Lung (tissue), 11 donors: ENCODE measurements at regions not wholly inside any gene's neighbourhood (a gene's known extent, or its start where the extent isn't known, plus 50 kb on each side); places are given as distances from the start of the nearest gene placed in this dataset.
A peak's percentile ranks its signal among the peaks of the same experiment; 100 is the strongest.

ENCODE experiments used
- ATAC-seq: fragments of 200-7000 bp; cut with Tn5 transposase; one replicate; pipeline ENCODE4 v1.9.1; 2020; ENCODE audit warnings: moderate number of reproducible peaks; ENCODE audit not compliant: insufficient read depth, low FRiP score
- DNase-seq, 3 donors: peaks; one replicate each; pipeline ENCODE4 v3.0.0-alpha.2; 2013 to 2017
- H3K27ac ChIP-seq, 2 donors: one replicate each; pipeline ENCODE4 v1.5.1; 2013; ENCODE audit warnings: mild to moderate bottlenecking in 2 of 2, moderate library complexity in 2 of 2, control low read depth in 1 of 2, inconsistent platforms in 1 of 2, low read depth in 1 of 2, low read length in 1 of 2
- H3K27me3 ChIP-seq, 3 donors: one replicate each; pipeline ENCODE4 v1.5.1; 2013; ENCODE audit warnings: low read length in 2 of 3; ENCODE audit not compliant: control insufficient read depth in 3 of 3, insufficient read depth in 3 of 3
- H3K36me3 ChIP-seq, 4 donors: one replicate each; pipeline ENCODE4 v1.5.1; 2013; ENCODE audit warnings: low read length in 4 of 4, mild to moderate bottlenecking in 1 of 4, moderate library complexity in 1 of 4; ENCODE audit not compliant: control insufficient read depth in 4 of 4, insufficient read depth in 4 of 4
- H3K4me1 ChIP-seq, 5 donors: one replicate each; pipeline ENCODE4 v1.5.1; 2013; ENCODE audit warnings: low read length in 5 of 5, mild to moderate bottlenecking in 2 of 5, moderate library complexity in 1 of 5; ENCODE audit not compliant: control insufficient read depth in 5 of 5, insufficient read depth in 5 of 5
- H3K4me3 ChIP-seq: one replicate; pipeline ENCODE4 v1.5.1; 2013; ENCODE audit warnings: mild to moderate bottlenecking, control low read depth, moderate library complexity
- H3K9ac ChIP-seq, 2 donors: one replicate each; pipeline ENCODE4 v1.5.1; 2013; ENCODE audit warnings: low read length in 2 of 2, control low read depth in 1 of 2; ENCODE audit not compliant: insufficient read depth in 1 of 2
- H3K9me3 ChIP-seq, 4 donors: one replicate each; pipeline ENCODE4 v1.5.1; 2013; ENCODE audit warnings: low read length in 3 of 4, mild to moderate bottlenecking in 1 of 4, moderate library complexity in 1 of 4; ENCODE audit not compliant: control insufficient read depth in 4 of 4, insufficient read depth in 3 of 4
- CTCF ChIP-seq: IDR thresholded peaks from 2 replicates; pipeline ENCODE4 v1.5.1; 2012; ENCODE audit warnings: mild to moderate bottlenecking; ENCODE audit errors: control extremely low read depth, extremely low read depth
- WGBS, 2 donors: extraction: QIAGEN DNeasy Blood & Tissue Kit; methylation state at CpG; one replicate each; pipeline ENCODE4 v1.1.7; 2013; 5-methylcytosine and 5-hydroxymethylcytosine counted together
- donor health status: control.
- donor health status: control.
- donor health status: Bipolar disorder and iron deficiency.
- donor health status: healthy.
- donor health status: DM: yes; HTN: yes; CAD: no.

- WGBS, 2 donors, result 77 to 90% methylated on average over 3 of the region's 3 CpGs
- no peak overlapping the region for H3K27ac ChIP-seq
- no peak for DNase-seq
These were observed 454.4 kb downstream of the MAFB start for GRCh38 chr20:40234593-40234992.

GRCh38 chr20:40233406-40233805 is 455.6 kb downstream of the MAFB start:
- H3K27ac ChIP-seq, result no peak overlapping the region
- H3K36me3 ChIP-seq, result no peaks in the 10 kb centered on the region
- no peak overlapping the region for H3K4me3 ChIP-seq
- H3K4me1 ChIP-seq, result peaks cover 0 to 3% (median 0%) of the 10 kb centered on the region in 5 donors
- 74 to 80% methylated on average over 3 of the region's 3 CpGs for WGBS, 2 donors
- no peak for DNase-seq
- no peaks in the 10 kb centered on the region for H3K27me3 ChIP-seq
- H3K9me3 ChIP-seq, result no peaks in the 10 kb centered on the region
- H3K9ac ChIP-seq, result no peak overlapping the region
- no peak for ATAC-seq
- TF ChIP-seq CTCF, result no peak

More at GRCh38 chr20:40234593-40234992, 454.4 kb downstream of the MAFB start:
- Histone ChIP-seq H3K4me1 (peaks cover 0 to 9% (median 0%) of the 10 kb centered on the region in 5 donors), H3K36me3 (no peaks in the 10 kb centered on the region), H3K27me3 (no peaks in the 10 kb centered on the region), H3K9ac (no peak overlapping the region), H3K4me3 (no peak overlapping the region), H3K9me3 (no peaks in the 10 kb centered on the region)
- no peak for TF ChIP-seq CTCF
- ATAC-seq, result no peak

GRCh38 chr20:40232756-40233155 is 456.3 kb downstream of the MAFB start:
- Histone ChIP-seq H3K36me3 (no peaks in the 10 kb centered on the region), H3K9me3 (no peaks in the 10 kb centered on the region), H3K9ac (no peak overlapping the region), H3K27me3 (no peaks in the 10 kb centered on the region), H3K4me1 (no peaks in the 10 kb centered on the region), H3K4me3 (no peak overlapping the region), H3K27ac (no peak overlapping the region)
- no peak for ATAC-seq
- DNase-seq, result peak in 1 of 3 donors; percentile 21
- no peak for TF ChIP-seq CTCF

GRCh38 chr20:40232273-40232672 is 456.8 kb downstream of the MAFB start:
- Histone ChIP-seq H3K9ac (no peak overlapping the region), H3K9me3 (no peaks in the 10 kb centered on the region), H3K27ac (no peak overlapping the region), H3K36me3 (no peaks in the 10 kb centered on the region), H3K4me3 (no peak overlapping the region), H3K4me1 (no peaks in the 10 kb centered on the region), H3K27me3 (no peaks in the 10 kb centered on the region)
- no peak for TF ChIP-seq CTCF
- ATAC-seq, result no peak
- WGBS, 2 donors, result 88 to 90% methylated on average over 1 of the region's 1 CpG
- DNase-seq, result no peak
